Activated T-helper 1 cell treated with anti-CD3 and anti-CD28 coated beads, Interleukin-12 subunit alpha, Interleukin-12 subunit beta, Interleukin-2, Interleukin-4 antibody, amounts not matched to agents 30 ng/mL and 10 ng/mL and 1 ng/mL, durations not matched to agents 14 hours and 24 hours and 36 hours (primary cell): ENCODE measurements at regions not wholly inside any gene's neighbourhood (a gene's known extent, or its start where the extent isn't known, plus 50 kb on each side); places are given as distances from the start of the nearest gene placed in this dataset.

Experiments
- DNase-seq: peaks from one replicate; pipeline ENCODE4 v3.0.0; 2021; ENCODE audit warnings: low spot score
- H3K27ac Mint-ChIP-seq: one replicate; pipeline ENCODE4 v1.8.0; 2021; ENCODE audit warnings: mild to moderate bottlenecking, mixed read lengths
- H3K27me3 Mint-ChIP-seq: one replicate; pipeline ENCODE4 v1.8.0; 2022; ENCODE audit warnings: mild to moderate bottlenecking, moderate library complexity, mixed read lengths; ENCODE audit not compliant: insufficient read depth
- H3K36me3 Mint-ChIP-seq: one replicate; pipeline ENCODE4 v1.8.0; 2021; ENCODE audit warnings: low read depth, mixed read lengths
- H3K4me1 Mint-ChIP-seq: one replicate; pipeline ENCODE4 v1.8.0; 2021; ENCODE audit warnings: low read depth, mixed read lengths
- H3K4me3 Mint-ChIP-seq: one replicate; pipeline ENCODE4 v1.8.0; 2021; ENCODE audit warnings: mild to moderate bottlenecking, moderate library complexity, mixed read lengths
- H3K9me3 Mint-ChIP-seq: one replicate; pipeline ENCODE4 v1.8.0; 2021; ENCODE audit warnings: mixed read lengths
- intact Hi-C: fragments of 100-400 bp; cut with micrococcal nuclease; formaldehyde crosslinking; loops from one replicate; pipeline ENCODE4 v1.15.1; 2024

GRCh38 chr19:28943651-28944050 lies 269.3 kb downstream of the UQCRFS1 start:
- Mint-ChIP-seq H3K27ac (no peak overlapping the region), H3K27me3 (no peaks in the 10 kb centered on the region), H3K4me3 (no peak overlapping the region), H3K4me1 (no peaks in the 10 kb centered on the region), H3K36me3 (no peaks in the 10 kb centered on the region), H3K9me3 (peaks cover 3% of the 10 kb centered on the region)
- DNase-seq, result no peak
- intact Hi-C loops, result no loop called here

- Mint-ChIP-seq H3K9me3 (peaks cover 3% of the 10 kb centered on the region), H3K4me3 (no peak overlapping the region), H3K4me1 (no peaks in the 10 kb centered on the region), H3K36me3 (no peaks in the 10 kb centered on the region), H3K27me3 (no peaks in the 10 kb centered on the region), H3K27ac (no peak overlapping the region)
- intact Hi-C loops, result no loop called here
- no peak for DNase-seq
Observed at GRCh38 chr19:28941833-28942232, 271.1 kb downstream of the UQCRFS1 start.

DNA sequence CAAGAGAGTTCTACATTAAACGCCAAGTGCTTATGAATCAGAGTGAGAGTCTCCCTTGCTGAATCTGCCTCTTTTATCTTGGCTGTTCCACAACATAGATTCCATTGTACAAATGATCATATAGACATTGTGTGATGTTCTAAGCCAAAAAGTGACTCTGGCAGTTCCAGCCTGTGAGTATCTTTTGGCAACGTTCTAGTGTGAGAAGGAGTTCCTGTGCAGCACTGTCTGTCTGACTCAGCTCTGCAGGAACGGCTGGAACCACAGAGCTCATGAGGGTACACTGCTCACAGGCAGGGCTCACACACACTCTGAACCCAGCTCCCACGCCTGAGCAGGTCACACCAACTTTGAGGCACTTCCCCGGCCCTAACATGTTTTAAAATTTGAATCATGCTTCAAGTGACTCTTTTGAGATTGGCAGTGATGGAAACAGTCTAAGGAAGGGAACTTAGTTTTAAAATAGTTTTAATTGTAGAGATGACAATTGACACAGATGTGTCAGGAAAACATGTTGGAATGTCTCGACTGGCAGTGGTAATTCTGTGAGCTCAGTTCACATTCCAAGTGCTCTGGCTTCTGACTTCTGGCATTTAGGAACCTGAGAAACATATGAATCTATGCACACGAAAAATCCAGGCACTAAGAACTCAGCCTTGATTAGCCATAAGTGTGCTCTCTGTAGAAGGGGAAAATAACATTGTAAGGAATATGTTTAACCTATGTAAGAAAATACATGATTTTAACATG lies 272.0 kb downstream of the UQCRFS1 start:
- no peak for DNase-seq
- Mint-ChIP-seq H3K27me3 (no peaks in the 10 kb centered on the region), H3K27ac (no peak overlapping the region), H3K36me3 (no peaks in the 10 kb centered on the region), H3K4me3 (no peak overlapping the region), H3K9me3 (peaks cover 3% of the 10 kb centered on the region), H3K4me1 (no peaks in the 10 kb centered on the region)
- intact Hi-C loops, result no loop called here

- Mint-ChIP-seq H3K4me1 (no peaks in the 10 kb centered on the region), H3K4me3 (no peak overlapping the region), H3K27me3 (no peaks in the 10 kb centered on the region), H3K9me3 (no peaks in the 10 kb centered on the region), H3K27ac (no peak overlapping the region), H3K36me3 (no peaks in the 10 kb centered on the region)
- no peak for DNase-seq
- intact Hi-C loops, result no loop called here
Observed at GRCh38 chr19:28939236-28939635, 273.7 kb downstream of the UQCRFS1 start.

DNA sequence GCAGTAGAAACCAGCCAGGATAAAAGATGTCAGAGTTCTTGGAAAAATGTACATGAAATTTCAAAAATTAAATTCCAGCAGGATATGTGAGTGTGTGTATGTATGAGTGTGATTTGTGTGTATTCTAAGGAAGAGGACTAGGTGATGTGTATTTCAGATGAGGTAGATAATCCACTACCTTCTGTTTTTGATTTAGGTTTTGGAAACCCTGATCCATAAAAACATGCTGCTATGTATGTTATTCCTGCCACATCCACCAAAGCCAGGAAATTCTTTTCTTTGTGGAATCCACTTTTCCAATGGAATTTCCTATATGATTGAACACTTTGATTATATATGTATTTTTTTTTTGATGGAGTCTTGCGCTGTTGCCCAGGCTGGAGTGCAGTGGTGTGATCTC lies 276.9 kb downstream of the UQCRFS1 start:
- no peaks in the 10 kb centered on the region for H3K27me3 Mint-ChIP-seq
- no peak for DNase-seq
- no peak overlapping the region for H3K27ac Mint-ChIP-seq
- no peak overlapping the region for H3K4me3 Mint-ChIP-seq
- H3K9me3 Mint-ChIP-seq, result no peaks in the 10 kb centered on the region
- H3K36me3 Mint-ChIP-seq, result no peaks in the 10 kb centered on the region
- intact Hi-C loops, result no loop called here
- no peaks in the 10 kb centered on the region for H3K4me1 Mint-ChIP-seq

DNA sequence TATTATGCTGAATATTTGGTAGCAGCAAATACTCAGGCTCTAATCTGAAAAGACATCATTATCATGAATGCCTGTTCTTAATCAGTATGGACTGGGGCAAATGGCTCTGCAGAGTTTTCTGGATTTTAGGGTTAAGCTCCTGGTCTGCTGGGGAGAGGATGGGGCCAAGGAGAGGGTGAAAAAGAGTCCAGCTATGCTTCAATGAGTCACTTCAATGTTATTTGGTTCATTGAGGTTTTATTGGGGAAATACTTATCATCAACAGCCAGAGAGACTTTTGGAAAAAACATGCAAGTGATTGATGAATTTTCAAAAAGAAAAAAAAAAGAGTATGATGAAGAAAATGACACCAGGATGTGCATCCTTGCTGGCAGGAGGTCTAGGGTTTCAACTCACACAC lies 278.3 kb downstream of the UQCRFS1 start:
- H3K27ac Mint-ChIP-seq, result no peak overlapping the region
- H3K36me3 Mint-ChIP-seq, result no peaks in the 10 kb centered on the region
- DNase-seq, result no peak
- H3K27me3 Mint-ChIP-seq, result no peaks in the 10 kb centered on the region
- H3K4me1 Mint-ChIP-seq, result no peaks in the 10 kb centered on the region
- no peaks in the 10 kb centered on the region for H3K9me3 Mint-ChIP-seq
- no peak overlapping the region for H3K4me3 Mint-ChIP-seq
- intact Hi-C loops, result no loop called here

DNA sequence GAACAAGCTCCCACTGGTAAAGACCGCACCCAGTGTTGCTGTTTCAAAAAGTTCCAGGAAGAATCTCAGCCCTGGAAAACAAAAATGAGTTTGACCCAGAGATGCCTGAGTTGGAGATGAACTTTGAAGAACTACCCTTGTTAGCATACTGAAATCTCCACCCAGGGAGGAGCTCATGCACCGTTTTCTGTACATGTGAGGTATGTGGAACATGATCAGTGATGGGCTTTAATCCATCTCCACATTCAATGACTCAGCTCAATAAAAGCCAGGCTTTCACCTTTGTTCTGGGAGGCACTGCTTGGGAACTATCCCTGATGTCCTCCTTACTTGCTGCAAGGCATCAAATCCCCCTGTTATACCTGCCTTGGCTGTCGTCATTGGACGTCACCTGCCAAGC lies 279.9 kb downstream of the UQCRFS1 start:
- intact Hi-C loops, result no loop called here
- H3K36me3 Mint-ChIP-seq, result no peaks in the 10 kb centered on the region
- no peaks in the 10 kb centered on the region for H3K27me3 Mint-ChIP-seq
- H3K4me1 Mint-ChIP-seq, result no peaks in the 10 kb centered on the region
- no peaks in the 10 kb centered on the region for H3K9me3 Mint-ChIP-seq
- no peak for DNase-seq
- no peak overlapping the region for H3K27ac Mint-ChIP-seq
- no peak overlapping the region for H3K4me3 Mint-ChIP-seq

DNA sequence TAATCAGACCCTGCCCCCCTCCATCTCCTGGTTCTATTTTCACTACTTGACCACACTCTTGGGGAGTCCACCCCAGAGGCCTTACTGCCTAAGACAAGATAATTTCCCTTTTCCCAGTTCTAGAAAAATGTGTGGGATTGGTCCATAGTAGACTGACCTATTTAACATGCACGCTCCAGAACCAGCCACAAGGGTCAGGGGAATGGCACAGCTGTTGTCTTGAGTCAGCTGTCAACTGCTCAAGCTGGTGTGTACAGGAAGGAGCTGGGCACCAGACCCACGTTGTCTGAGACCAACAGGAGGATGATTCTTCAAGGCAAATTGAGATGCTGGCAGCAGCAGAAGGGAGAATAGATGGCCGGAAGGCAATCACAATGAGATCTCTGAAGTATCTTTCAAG lies 280.5 kb downstream of the UQCRFS1 start:
- no peak for DNase-seq
- intact Hi-C loops, result no loop called here
- no peaks in the 10 kb centered on the region for H3K4me1 Mint-ChIP-seq
- no peak overlapping the region for H3K4me3 Mint-ChIP-seq
- no peaks in the 10 kb centered on the region for H3K36me3 Mint-ChIP-seq
- H3K9me3 Mint-ChIP-seq, result no peaks in the 10 kb centered on the region
- no peaks in the 10 kb centered on the region for H3K27me3 Mint-ChIP-seq
- no peak overlapping the region for H3K27ac Mint-ChIP-seq

DNA sequence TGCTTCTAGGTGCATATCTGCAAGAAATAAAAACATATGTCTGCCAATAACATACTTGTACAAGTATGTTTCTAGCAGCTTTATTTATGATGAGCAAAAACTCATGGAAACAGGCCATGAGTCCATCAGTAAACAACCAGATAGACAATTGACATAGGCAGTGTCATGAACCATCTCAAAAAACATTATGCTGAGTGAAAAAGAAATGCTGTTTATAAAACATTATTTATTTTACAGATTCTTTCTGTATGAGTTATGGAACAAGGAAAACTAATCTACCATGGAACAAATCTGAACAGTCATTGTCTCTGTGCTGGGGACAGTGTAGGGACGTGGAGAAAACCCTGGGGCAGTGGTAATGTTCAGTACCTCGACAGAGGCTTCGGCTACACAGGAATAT lies 283.9 kb downstream of the UQCRFS1 start:
- Mint-ChIP-seq H3K9me3 (no peaks in the 10 kb centered on the region), H3K27me3 (no peaks in the 10 kb centered on the region), H3K4me3 (no peak overlapping the region), H3K36me3 (no peaks in the 10 kb centered on the region), H3K27ac (no peak overlapping the region), H3K4me1 (no peaks in the 10 kb centered on the region)
- no peak for DNase-seq
- intact Hi-C loops, result no loop called here

- H3K4me3 Mint-ChIP-seq, result no peak overlapping the region
- no peak for DNase-seq
- intact Hi-C loops, result no loop called here
- H3K9me3 Mint-ChIP-seq, result no peaks in the 10 kb centered on the region
- no peaks in the 10 kb centered on the region for H3K36me3 Mint-ChIP-seq
- H3K27me3 Mint-ChIP-seq, result no peaks in the 10 kb centered on the region
- H3K27ac Mint-ChIP-seq, result no peak overlapping the region
- no peaks in the 10 kb centered on the region for H3K4me1 Mint-ChIP-seq
Observed at GRCh38 chr19:28927456-28927855, 285.5 kb downstream of the UQCRFS1 start.

DNA sequence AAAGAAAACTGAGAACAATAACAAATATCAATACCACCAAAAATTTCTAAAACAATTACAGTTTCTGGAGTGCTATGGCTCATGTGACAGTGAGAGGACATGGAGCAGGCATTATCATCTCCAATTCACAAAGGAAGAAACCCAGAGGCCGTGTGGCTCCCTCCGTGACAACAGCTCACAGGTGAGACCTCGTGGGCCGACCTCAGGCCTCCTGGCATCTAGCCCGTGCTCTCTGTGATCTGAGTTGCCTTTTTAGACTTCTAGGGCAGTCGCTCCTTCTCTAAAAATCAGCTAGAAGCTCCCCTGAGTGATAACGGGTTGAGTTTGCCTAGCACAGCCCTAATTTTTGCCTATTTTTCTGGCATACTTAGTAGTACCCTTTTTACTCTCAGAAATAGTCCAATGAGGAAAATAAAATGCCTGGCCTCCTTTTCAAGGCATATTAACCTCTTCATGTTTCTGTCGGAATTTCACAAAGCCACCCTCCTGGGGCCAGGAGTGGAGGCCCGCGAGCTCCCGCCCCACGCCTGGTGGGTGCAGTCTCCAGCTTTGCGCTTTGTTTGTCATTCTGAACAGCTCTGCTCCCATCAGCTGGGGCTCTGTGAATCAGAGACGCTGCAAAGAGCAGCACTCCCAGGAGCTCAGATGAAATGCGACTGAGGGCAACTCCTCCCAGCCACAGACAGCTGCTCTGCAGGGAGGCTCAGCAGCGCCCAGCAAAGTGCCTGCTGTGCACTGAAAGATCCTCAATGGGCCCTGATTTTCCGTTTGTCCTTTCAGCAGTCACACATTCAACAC lies 292.5 kb downstream of the UQCRFS1 start:
- Mint-ChIP-seq H3K27ac (no peak overlapping the region), H3K4me3 (no peak overlapping the region), H3K36me3 (no peaks in the 10 kb centered on the region), H3K9me3 (no peaks in the 10 kb centered on the region), H3K27me3 (peaks cover 2% of the 10 kb centered on the region), H3K4me1 (no peaks in the 10 kb centered on the region)
- intact Hi-C loops, result no loop called here
- no peak for DNase-seq

- Mint-ChIP-seq H3K9me3 (no peaks in the 10 kb centered on the region), H3K4me1 (no peaks in the 10 kb centered on the region), H3K27me3 (peaks cover 2% of the 10 kb centered on the region), H3K4me3 (no peak overlapping the region), H3K36me3 (no peaks in the 10 kb centered on the region), H3K27ac (no peak overlapping the region)
- intact Hi-C loops, result no loop called here
- no peak for DNase-seq
Observed at GRCh38 chr19:28917621-28918020, 295.3 kb downstream of the UQCRFS1 start.

GRCh38 chr19:28915737-28916460 lies 297.1 kb downstream of the UQCRFS1 start:
- Mint-ChIP-seq H3K4me3 (no peak overlapping the region), H3K27me3 (peaks cover 2% of the 10 kb centered on the region), H3K36me3 (no peaks in the 10 kb centered on the region), H3K9me3 (no peaks in the 10 kb centered on the region), H3K4me1 (no peaks in the 10 kb centered on the region), H3K27ac (no peak overlapping the region)
- no peak for DNase-seq
- intact Hi-C loops, result no loop called here
